Muscle layer of duodenum (tissue), 2 donors: ENCODE measurements at regions not wholly inside any gene's neighbourhood (a gene's known extent, or its start where the extent isn't known, plus 50 kb on each side); places are given as distances from the start of the nearest gene placed in this dataset.

Experiments used
- H3K27ac ChIP-seq: one replicate; pipeline ENCODE4 v1.7.0; 2013; ENCODE audit warnings: mild to moderate bottlenecking, low read length
- H3K27me3 ChIP-seq: one replicate; pipeline ENCODE4 v1.7.0; 2013; ENCODE audit warnings: low read depth, mild to moderate bottlenecking, control low read depth, low read length
- H3K36me3 ChIP-seq, 2 donors: one replicate each; pipeline ENCODE4 v1.7.0; 2013; ENCODE audit warnings: low read length in 2 of 2, control low read depth in 1 of 2, mild to moderate bottlenecking in 1 of 2; ENCODE audit not compliant: insufficient read depth in 2 of 2, control insufficient read depth in 1 of 2
- H3K4me1 ChIP-seq, 2 donors: one replicate each; pipeline ENCODE4 v1.7.0; 2013; ENCODE audit warnings: low read length in 2 of 2, mild to moderate bottlenecking in 2 of 2, control low read depth in 1 of 2, moderate library complexity in 1 of 2; ENCODE audit not compliant: insufficient read depth in 2 of 2, control insufficient read depth in 1 of 2
- H3K4me3 ChIP-seq, 2 donors: one replicate each; pipeline ENCODE4 v1.7.0; 2013; ENCODE audit warnings: low read length in 2 of 2, low read depth in 1 of 2, mild to moderate bottlenecking in 1 of 2
- H3K9me3 ChIP-seq, 2 donors: one replicate each; pipeline ENCODE4 v1.7.0; 2013; ENCODE audit warnings: low read length in 2 of 2, control low read depth in 1 of 2, mild to moderate bottlenecking in 1 of 2; ENCODE audit not compliant: control insufficient read depth in 1 of 2
- donor health status: healthy.

DNA sequence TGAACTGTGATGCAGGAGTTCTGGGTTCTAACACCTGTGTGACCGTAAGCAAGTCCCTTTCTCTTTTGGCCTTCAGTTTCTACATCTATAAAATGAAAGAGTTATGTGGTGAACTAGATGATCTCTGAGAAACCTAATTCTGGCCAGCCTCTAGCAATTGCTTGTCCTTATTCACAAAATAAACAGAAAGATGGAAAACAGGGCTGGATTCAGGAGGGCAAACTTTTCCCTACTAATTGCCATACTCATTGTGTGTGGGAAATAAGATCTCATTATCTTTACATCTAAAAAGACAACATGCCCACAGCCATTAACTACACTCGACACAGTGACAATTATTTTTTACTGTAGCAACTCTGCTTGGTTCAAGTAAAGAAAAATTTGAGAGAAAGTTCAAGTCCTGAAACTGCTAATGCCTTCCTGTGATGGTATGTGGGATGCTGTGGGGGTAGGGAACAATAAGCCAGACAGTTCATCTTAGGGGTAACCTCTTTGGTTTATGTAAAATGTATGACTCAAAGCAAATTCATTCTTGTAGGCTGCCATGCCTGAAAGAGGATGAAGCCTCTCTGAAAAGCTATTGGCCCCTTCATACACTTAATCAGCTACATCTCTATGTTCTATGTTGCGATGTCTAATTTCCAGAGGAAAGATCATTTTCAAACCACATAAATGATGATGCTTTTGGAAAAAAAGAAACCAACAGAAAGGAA lies 177.6 kb upstream of the BCL6 start:
- Histone ChIP-seq H3K27ac (no peak overlapping the region), H3K9me3 (peaks cover 6% of the 10 kb centered on the region in 2 donors), H3K4me3 (no peak overlapping the region), H3K27me3 (no peaks in the 10 kb centered on the region), H3K4me1 (no peaks in the 10 kb centered on the region), H3K36me3 (no peaks in the 10 kb centered on the region)

- Histone ChIP-seq H3K9me3 (peaks cover 6% of the 10 kb centered on the region in 2 donors), H3K4me3 (no peak overlapping the region), H3K27ac (no peak overlapping the region), H3K4me1 (no peaks in the 10 kb centered on the region), H3K36me3 (no peaks in the 10 kb centered on the region), H3K27me3 (no peaks in the 10 kb centered on the region)
Measured at GRCh38 chr3:187924651-187925050, 179.4 kb upstream of the BCL6 start.

GRCh38 chr3:187925326-187925725 lies 180.1 kb upstream of the BCL6 start:
- H3K27ac ChIP-seq: no peak overlapping the region
- H3K4me3 ChIP-seq: no peak overlapping the region
- H3K4me1 ChIP-seq: no peaks in the 10 kb centered on the region
- peaks cover 6% of the 10 kb centered on the region in 2 donors for H3K9me3 ChIP-seq
- H3K27me3 ChIP-seq: no peaks in the 10 kb centered on the region
- no peaks in the 10 kb centered on the region for H3K36me3 ChIP-seq

DNA sequence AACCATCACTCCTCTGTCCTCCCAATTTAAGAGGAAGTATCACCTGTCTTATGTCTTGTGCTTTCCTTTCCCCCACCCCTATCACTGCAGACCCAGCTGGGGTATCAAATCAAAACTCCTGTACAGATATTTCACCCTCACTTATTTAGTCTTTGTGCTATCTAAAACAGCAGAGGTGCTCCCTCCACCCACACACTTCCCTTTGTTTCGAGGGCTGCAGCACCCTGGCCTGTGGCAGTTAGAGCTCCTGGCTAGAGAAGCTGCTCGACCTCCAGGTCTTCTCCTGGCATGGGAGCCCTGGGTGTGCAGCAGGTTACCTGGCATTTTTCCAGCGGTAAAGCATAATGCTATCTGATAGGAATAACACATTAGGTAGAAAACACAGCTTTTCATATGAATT lies 181.4 kb upstream of the BCL6 start:
- Histone ChIP-seq H3K27me3 (no peaks in the 10 kb centered on the region), H3K36me3 (no peaks in the 10 kb centered on the region), H3K4me1 (no peaks in the 10 kb centered on the region), H3K9me3 (peaks cover 6% of the 10 kb centered on the region in 2 donors), H3K27ac (no peak overlapping the region), H3K4me3 (no peak overlapping the region)

GRCh38 chr3:187927565-187927964 lies 182.3 kb upstream of the BCL6 start:
- H3K36me3 ChIP-seq: no peaks in the 10 kb centered on the region
- H3K4me1 ChIP-seq: no peaks in the 10 kb centered on the region
- no peak overlapping the region for H3K4me3 ChIP-seq
- peaks cover 6% of the 10 kb centered on the region in 2 donors for H3K9me3 ChIP-seq
- no peak overlapping the region for H3K27ac ChIP-seq
- H3K27me3 ChIP-seq: no peaks in the 10 kb centered on the region

DNA sequence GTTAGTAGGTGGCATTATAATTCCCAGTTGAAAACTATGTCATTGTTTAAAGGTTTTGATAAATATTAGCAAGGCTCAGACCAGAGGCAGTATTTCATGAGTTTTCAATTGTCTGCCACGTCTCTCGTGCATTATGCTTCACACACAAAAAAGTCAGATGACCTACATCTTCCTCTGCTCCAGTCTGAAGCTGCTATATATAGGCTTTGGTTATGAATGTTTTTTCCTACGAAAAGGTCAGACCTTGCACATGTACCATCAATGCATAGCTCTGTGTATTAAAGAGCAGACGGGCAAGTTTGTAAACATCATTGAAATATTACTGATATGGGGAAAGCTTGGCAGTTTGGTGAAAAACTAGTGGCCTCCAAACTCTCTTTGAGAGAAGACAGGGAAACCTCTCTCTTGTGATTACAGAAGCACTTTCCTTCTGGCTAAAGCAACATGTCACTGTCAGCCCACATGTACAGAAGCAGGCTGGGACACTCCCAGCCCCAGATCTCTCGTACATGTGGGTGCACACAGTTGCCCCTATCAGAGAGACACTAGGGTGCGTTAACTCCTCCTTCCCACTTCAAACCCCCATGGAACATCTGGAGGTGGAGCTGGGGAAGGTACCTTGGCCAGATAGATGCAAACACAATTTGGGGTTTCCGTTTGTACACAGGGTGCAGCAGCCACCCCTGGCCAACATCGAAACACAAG lies 184.0 kb upstream of the BCL6 start:
- Histone ChIP-seq H3K27me3 (no peaks in the 10 kb centered on the region), H3K4me3 (no peak overlapping the region), H3K4me1 (no peaks in the 10 kb centered on the region), H3K9me3 (peaks cover 6% of the 10 kb centered on the region in 2 donors), H3K36me3 (no peaks in the 10 kb centered on the region), H3K27ac (no peak overlapping the region)

GRCh38 chr3:187930021-187930420 lies 184.8 kb upstream of the BCL6 start:
- Histone ChIP-seq H3K27me3 (no peaks in the 10 kb centered on the region), H3K4me1 (no peaks in the 10 kb centered on the region), H3K9me3 (peaks cover 0 to under 1% of the 10 kb centered on the region in 2 donors), H3K36me3 (no peaks in the 10 kb centered on the region), H3K4me3 (no peak overlapping the region), H3K27ac (no peak overlapping the region)

- H3K36me3 ChIP-seq: no peaks in the 10 kb centered on the region
- no peaks in the 10 kb centered on the region for H3K27me3 ChIP-seq
- no peaks in the 10 kb centered on the region for H3K9me3 ChIP-seq
- H3K27ac ChIP-seq: no peak overlapping the region
- no peaks in the 10 kb centered on the region for H3K4me1 ChIP-seq
- no peak overlapping the region for H3K4me3 ChIP-seq
Measured at GRCh38 chr3:187931101-187931500, 185.8 kb upstream of the BCL6 start.

- Histone ChIP-seq H3K36me3 (no peaks in the 10 kb centered on the region), H3K9me3 (no peaks in the 10 kb centered on the region), H3K27me3 (no peaks in the 10 kb centered on the region)
Measured at GRCh38 chr3:187931770-187932278, 186.6 kb upstream of the BCL6 start.

GRCh38 chr3:187932530-187932929 lies 187.3 kb upstream of the BCL6 start:
- H3K27ac ChIP-seq: no peak overlapping the region
- H3K27me3 ChIP-seq: no peaks in the 10 kb centered on the region
- no peaks in the 10 kb centered on the region for H3K36me3 ChIP-seq

More at GRCh38 chr3:187931770-187932278, 186.6 kb upstream of the BCL6 start:
- H3K4me3 ChIP-seq: no peak overlapping the region
- no peak overlapping the region for H3K27ac ChIP-seq
- no peaks in the 10 kb centered on the region for H3K4me1 ChIP-seq

GRCh38 chr3:187935623-187936156 lies 190.4 kb upstream of the BCL6 start:
- no peaks in the 10 kb centered on the region for H3K27me3 ChIP-seq
- H3K9me3 ChIP-seq: no peaks in the 10 kb centered on the region
- H3K27ac ChIP-seq: no peak overlapping the region
- no peaks in the 10 kb centered on the region for H3K4me1 ChIP-seq
- no peaks in the 10 kb centered on the region for H3K36me3 ChIP-seq
- no peak overlapping the region for H3K4me3 ChIP-seq

More at GRCh38 chr3:187932530-187932929, 187.3 kb upstream of the BCL6 start:
- Histone ChIP-seq H3K4me3 (no peak overlapping the region), H3K9me3 (no peaks in the 10 kb centered on the region), H3K4me1 (no peaks in the 10 kb centered on the region)
